ENCODE measurements at regions not wholly inside any gene's neighbourhood (a gene's known extent, or its start where the extent isn't known, plus 50 kb on each side); places are given as distances from the start of the nearest gene placed in this dataset.
"Not testable (repeated sequence)": the region's sequence is repeated elsewhere in the genome, so short reads cannot be mapped to it uniquely, and the experiment has no call there.

- Histone ChIP-seq H3K9me3 (ENCODE audit: control insufficient read depth, low read length) (no peaks in the 10 kb centered on the region), H3K27ac (ENCODE audit: insufficient read depth, low read depth, low read length, poor library complexity, severe bottlenecking) (no peak overlapping the region), H3K4me1 (ENCODE audit: control insufficient read depth, insufficient read depth, low read length) (no peaks in the 10 kb centered on the region), H3K36me3 (ENCODE audit: control insufficient read depth, insufficient read depth, low read length) (no peaks in the 10 kb centered on the region), H3K4me3 (ENCODE audit: insufficient read depth, low read depth, low read length) (no peak overlapping the region), H3K27me3 (ENCODE audit: control insufficient read depth, insufficient read depth, low read length, poor library complexity, severe bottlenecking) (no peaks in the 10 kb centered on the region)
These were observed 417.8 kb downstream of the ARL4A start for GRCh38 chr7:13105209-13105608.

- WGBS, 2 experiments = 90 to 95% methylated on average over 1 to 2 of the region's 2 CpGs
- Histone ChIP-seq H3K9me3 (ENCODE audit: control insufficient read depth, low read length) (no peaks in the 10 kb centered on the region), H3K27me3 (ENCODE audit: control insufficient read depth, insufficient read depth, low read length, poor library complexity, severe bottlenecking) (no peaks in the 10 kb centered on the region), H3K4me1 (ENCODE audit: control insufficient read depth, insufficient read depth, low read length) (no peaks in the 10 kb centered on the region), H3K4me3 (ENCODE audit: insufficient read depth, low read depth, low read length) (no peak overlapping the region), H3K36me3 (ENCODE audit: control insufficient read depth, insufficient read depth, low read length) (no peaks in the 10 kb centered on the region), H3K27ac (ENCODE audit: insufficient read depth, low read depth, low read length, poor library complexity, severe bottlenecking) (no peak overlapping the region)
These were observed 419.1 kb downstream of the ARL4A start for GRCh38 chr7:13106513-13106912.

DNA sequence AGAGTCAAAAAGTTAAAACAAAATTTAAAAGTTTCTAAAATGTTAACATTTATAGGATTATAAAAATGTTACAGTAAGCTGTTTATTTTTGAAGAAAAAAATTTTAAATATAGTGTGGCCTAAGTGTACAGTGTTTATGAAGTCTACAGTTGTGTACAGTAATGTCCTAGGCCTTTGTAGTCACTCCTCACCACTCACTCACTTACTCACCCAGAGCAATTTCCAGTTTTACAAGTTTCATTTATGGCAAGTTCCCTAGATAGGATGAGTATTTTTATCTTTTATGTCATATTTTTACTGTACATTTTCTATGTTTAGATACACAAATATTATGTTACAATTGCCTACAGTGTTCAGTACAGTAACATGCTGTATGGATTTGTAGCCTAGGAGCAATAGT is 419.9 kb downstream of the ARL4A start:
- Histone ChIP-seq H3K36me3 (ENCODE audit: control insufficient read depth, insufficient read depth, low read length) (no peaks in the 10 kb centered on the region), H3K9me3 (ENCODE audit: control insufficient read depth, low read length) (no peaks in the 10 kb centered on the region), H3K4me1 (ENCODE audit: control insufficient read depth, insufficient read depth, low read length) (no peaks in the 10 kb centered on the region)

DNA sequence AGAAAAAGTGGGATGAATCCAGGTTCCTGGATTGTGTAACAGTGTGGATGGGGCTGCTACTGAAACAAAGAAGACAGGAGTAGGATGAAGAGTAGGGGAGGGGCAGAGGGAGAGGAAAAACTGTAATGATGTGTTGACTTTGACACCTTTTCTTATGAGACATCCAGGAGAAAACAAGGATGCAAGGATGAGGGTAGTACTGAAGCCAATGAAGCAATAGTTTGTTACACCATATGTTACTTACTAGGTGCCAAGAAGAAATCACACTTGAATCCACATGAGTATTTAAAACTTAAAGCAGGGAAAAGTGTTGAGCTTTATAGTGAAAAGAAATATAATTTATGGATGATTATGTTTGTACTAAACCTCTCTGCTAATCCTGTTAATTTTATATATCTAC is 420.6 kb downstream of the ARL4A start:
- no peaks in the 10 kb centered on the region for H3K4me1 ChIP-seq (ENCODE audit: control insufficient read depth, insufficient read depth, low read length)
- H3K27ac ChIP-seq (ENCODE audit: insufficient read depth, low read depth, low read length, poor library complexity, severe bottlenecking) = no peak overlapping the region
- H3K4me3 ChIP-seq (ENCODE audit: insufficient read depth, low read depth, low read length) = no peak overlapping the region
- no peaks in the 10 kb centered on the region for H3K36me3 ChIP-seq (ENCODE audit: control insufficient read depth, insufficient read depth, low read length)
- no peaks in the 10 kb centered on the region for H3K27me3 ChIP-seq (ENCODE audit: control insufficient read depth, insufficient read depth, low read length, poor library complexity, severe bottlenecking)
- no peaks in the 10 kb centered on the region for H3K9me3 ChIP-seq (ENCODE audit: control insufficient read depth, low read length)

More for the DNA sequence above, 419.9 kb downstream of the ARL4A start:
- Histone ChIP-seq H3K27ac (ENCODE audit: insufficient read depth, low read depth, low read length, poor library complexity, severe bottlenecking) (no peak overlapping the region), H3K27me3 (ENCODE audit: control insufficient read depth, insufficient read depth, low read length, poor library complexity, severe bottlenecking) (no peaks in the 10 kb centered on the region), H3K4me3 (ENCODE audit: insufficient read depth, low read depth, low read length) (no peak overlapping the region)

DNA sequence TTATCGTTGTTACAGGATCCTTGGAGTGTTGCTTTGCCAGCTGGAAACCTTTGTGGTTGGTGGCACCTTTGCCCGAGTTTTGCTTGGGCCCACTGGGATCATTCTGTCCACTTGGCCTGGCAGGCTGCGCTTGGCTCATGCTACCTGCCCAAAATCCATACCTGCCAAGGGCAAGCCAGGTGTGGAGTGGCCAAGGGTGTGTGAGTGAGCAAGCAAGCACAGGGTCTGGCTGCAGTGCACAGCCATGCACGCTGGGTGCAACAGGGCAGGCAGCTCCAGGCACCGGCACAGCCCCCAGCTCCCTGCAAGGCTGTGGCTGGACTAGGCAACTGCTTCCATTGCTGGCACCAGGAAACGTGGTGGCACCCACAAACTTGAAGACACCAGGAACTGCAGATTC is 421.8 kb downstream of the ARL4A start:
- 96 to 97% methylated on average over 6 of the region's 6 CpGs for WGBS, 2 experiments
- Histone ChIP-seq H3K27ac (ENCODE audit: insufficient read depth, low read depth, low read length, poor library complexity, severe bottlenecking) (no peak overlapping the region), H3K36me3 (ENCODE audit: control insufficient read depth, insufficient read depth, low read length) (no peaks in the 10 kb centered on the region), H3K4me3 (ENCODE audit: insufficient read depth, low read depth, low read length) (no peak overlapping the region), H3K9me3 (ENCODE audit: control insufficient read depth, low read length) (no peaks in the 10 kb centered on the region), H3K27me3 (ENCODE audit: control insufficient read depth, insufficient read depth, low read length, poor library complexity, severe bottlenecking) (no peaks in the 10 kb centered on the region), H3K4me1 (ENCODE audit: control insufficient read depth, insufficient read depth, low read length) (no peaks in the 10 kb centered on the region)

DNA sequence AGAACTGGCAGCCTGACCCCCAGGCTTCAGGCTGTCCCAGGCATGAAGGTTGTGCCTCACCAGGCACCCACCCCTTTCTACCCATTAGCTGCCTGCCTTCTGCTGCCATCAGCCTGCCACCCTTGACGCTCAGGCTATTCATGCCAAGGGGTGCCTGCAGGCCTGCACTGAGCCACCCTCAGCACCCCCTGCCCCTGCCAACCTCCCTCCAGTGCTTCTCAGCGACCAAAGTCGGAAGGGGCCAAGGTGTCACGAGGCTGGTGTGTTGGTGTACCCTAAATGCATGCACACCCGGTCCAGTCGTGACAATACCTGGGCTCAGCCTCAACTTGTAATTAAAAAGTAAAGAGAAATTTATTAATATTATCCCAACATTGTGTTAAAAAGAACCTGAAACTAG is 422.7 kb downstream of the ARL4A start:
- H3K4me1 ChIP-seq (ENCODE audit: control insufficient read depth, insufficient read depth, low read length) = no peaks in the 10 kb centered on the region
- no peaks in the 10 kb centered on the region for H3K9me3 ChIP-seq (ENCODE audit: control insufficient read depth, low read length)
- no peaks in the 10 kb centered on the region for H3K27me3 ChIP-seq (ENCODE audit: control insufficient read depth, insufficient read depth, low read length, poor library complexity, severe bottlenecking)
- no peak overlapping the region for H3K4me3 ChIP-seq (ENCODE audit: insufficient read depth, low read depth, low read length)
- WGBS, 2 experiments = 95 to 99% methylated on average over 5 of the region's 6 CpGs
- no peaks in the 10 kb centered on the region for H3K36me3 ChIP-seq (ENCODE audit: control insufficient read depth, insufficient read depth, low read length)
- H3K27ac ChIP-seq (ENCODE audit: insufficient read depth, low read depth, low read length, poor library complexity, severe bottlenecking) = no peak overlapping the region

GRCh38 chr7:13111230-13111629 is 423.8 kb downstream of the ARL4A start:
- H3K27ac ChIP-seq (ENCODE audit: insufficient read depth, low read depth, low read length, poor library complexity, severe bottlenecking) = no peak overlapping the region
- no peaks in the 10 kb centered on the region for H3K36me3 ChIP-seq (ENCODE audit: control insufficient read depth, insufficient read depth, low read length)
- H3K27me3 ChIP-seq (ENCODE audit: control insufficient read depth, insufficient read depth, low read length, poor library complexity, severe bottlenecking) = no peaks in the 10 kb centered on the region
- H3K4me1 ChIP-seq (ENCODE audit: control insufficient read depth, insufficient read depth, low read length) = no peaks in the 10 kb centered on the region
- 65% methylated on average over 3 of the region's 3 CpGs for WGBS, 2 experiments
- H3K4me3 ChIP-seq (ENCODE audit: insufficient read depth, low read depth, low read length) = no peak overlapping the region
- H3K9me3 ChIP-seq (ENCODE audit: control insufficient read depth, low read length) = no peaks in the 10 kb centered on the region

DNA sequence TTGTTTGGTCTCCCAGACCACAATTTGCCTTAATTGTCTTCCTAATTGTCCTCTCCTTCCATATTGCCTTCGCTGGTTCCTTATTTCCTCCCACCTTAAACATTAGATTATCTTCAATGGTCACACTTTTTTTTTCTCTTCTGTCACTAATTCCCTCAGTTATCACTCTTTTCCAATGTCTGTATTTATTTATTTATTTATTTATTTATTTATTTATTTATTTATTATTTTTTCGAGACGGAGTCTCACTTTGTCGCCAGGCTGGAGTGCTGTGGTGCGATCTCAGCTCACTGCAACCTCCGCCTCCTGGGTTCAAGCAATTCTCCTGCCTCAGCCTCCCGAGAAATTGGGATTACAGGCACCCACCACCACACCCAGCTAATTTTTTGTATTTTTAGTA is 426.8 kb downstream of the ARL4A start:
- H3K4me1 ChIP-seq (ENCODE audit: control insufficient read depth, insufficient read depth, low read length); H3K9me3 ChIP-seq (ENCODE audit: control insufficient read depth, low read length); H3K27ac ChIP-seq (ENCODE audit: insufficient read depth, low read depth, low read length, poor library complexity, severe bottlenecking); H3K36me3 ChIP-seq (ENCODE audit: control insufficient read depth, insufficient read depth, low read length); H3K27me3 ChIP-seq (ENCODE audit: control insufficient read depth, insufficient read depth, low read length, poor library complexity, severe bottlenecking); H3K4me3 ChIP-seq (ENCODE audit: insufficient read depth, low read depth, low read length): not testable (repeated sequence)
- 89 to 90% methylated on average over 6 to 7 of the region's 7 CpGs for WGBS, 2 experiments

DNA sequence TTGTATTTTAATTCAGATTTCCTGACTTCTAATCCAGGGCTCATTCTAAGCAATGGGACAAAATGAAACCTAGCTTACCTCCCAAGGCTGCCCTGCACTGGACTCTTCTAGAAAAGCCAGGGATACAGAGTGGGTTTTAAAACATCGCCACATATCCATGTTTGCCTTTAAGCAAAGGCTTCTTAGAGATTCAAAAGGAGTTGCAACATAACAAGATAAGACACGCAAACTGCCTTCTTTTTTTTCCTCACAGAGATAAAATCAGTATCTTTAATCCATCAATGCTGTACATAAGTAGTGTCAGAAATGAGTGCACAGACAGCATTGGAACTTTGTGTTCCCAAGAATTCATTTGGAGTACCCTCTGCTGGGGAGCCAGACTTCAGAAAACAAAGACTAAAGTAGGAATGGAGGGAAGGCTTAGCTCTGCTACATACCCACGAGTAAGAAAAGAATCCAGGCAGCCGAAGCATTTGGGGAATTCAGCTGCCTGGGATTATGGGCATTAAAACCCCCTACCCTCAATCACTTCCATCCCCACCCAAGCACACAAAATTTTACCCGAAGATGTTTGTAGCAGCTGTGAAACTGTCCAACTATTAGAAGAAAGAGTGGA is 427.8 kb downstream of the ARL4A start:
- Histone ChIP-seq H3K36me3 (ENCODE audit: control insufficient read depth, insufficient read depth, low read length) (no peaks in the 10 kb centered on the region), H3K4me3 (ENCODE audit: insufficient read depth, low read depth, low read length) (no peak overlapping the region), H3K9me3 (ENCODE audit: control insufficient read depth, low read length) (no peaks in the 10 kb centered on the region), H3K27ac (ENCODE audit: insufficient read depth, low read depth, low read length, poor library complexity, severe bottlenecking) (no peak overlapping the region), H3K4me1 (ENCODE audit: control insufficient read depth, insufficient read depth, low read length) (no peaks in the 10 kb centered on the region), H3K27me3 (ENCODE audit: control insufficient read depth, insufficient read depth, low read length, poor library complexity, severe bottlenecking) (no peaks in the 10 kb centered on the region)
- 57 to 58% methylated on average over 4 of the region's 5 CpGs for WGBS, 2 experiments

DNA sequence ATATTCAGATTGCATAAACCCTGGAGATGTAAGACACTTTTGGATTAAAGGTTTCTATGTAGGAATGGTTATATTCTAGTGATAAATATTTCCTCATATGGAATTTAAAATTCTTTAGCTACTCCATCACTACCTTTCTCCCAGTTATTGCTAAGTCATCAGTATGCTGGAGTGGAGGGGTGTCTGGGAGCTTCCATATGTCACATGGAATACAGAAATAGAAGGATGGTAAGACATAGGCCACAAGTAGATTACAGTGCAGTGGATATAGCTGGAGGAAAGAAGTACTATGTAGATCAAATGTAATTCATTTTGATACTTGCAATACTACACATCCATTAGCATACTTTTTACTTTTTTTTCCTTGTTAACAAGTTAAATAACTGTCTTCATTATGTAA is 428.4 kb downstream of the ARL4A start:
- H3K4me1 ChIP-seq (ENCODE audit: control insufficient read depth, insufficient read depth, low read length) = no peaks in the 10 kb centered on the region
- no peak overlapping the region for H3K4me3 ChIP-seq (ENCODE audit: insufficient read depth, low read depth, low read length)
- no peaks in the 10 kb centered on the region for H3K27me3 ChIP-seq (ENCODE audit: control insufficient read depth, insufficient read depth, low read length, poor library complexity, severe bottlenecking)
- no peaks in the 10 kb centered on the region for H3K36me3 ChIP-seq (ENCODE audit: control insufficient read depth, insufficient read depth, low read length)
- no peak overlapping the region for H3K27ac ChIP-seq (ENCODE audit: insufficient read depth, low read depth, low read length, poor library complexity, severe bottlenecking)
- no peaks in the 10 kb centered on the region for H3K9me3 ChIP-seq (ENCODE audit: control insufficient read depth, low read length)

GRCh38 chr7:13117103-13117502 is 429.7 kb downstream of the ARL4A start:
- no peak overlapping the region for H3K27ac ChIP-seq (ENCODE audit: insufficient read depth, low read depth, low read length, poor library complexity, severe bottlenecking)
- no peak overlapping the region for H3K4me3 ChIP-seq (ENCODE audit: insufficient read depth, low read depth, low read length)
- H3K36me3 ChIP-seq (ENCODE audit: control insufficient read depth, insufficient read depth, low read length) = no peaks in the 10 kb centered on the region
- H3K27me3 ChIP-seq (ENCODE audit: control insufficient read depth, insufficient read depth, low read length, poor library complexity, severe bottlenecking) = no peaks in the 10 kb centered on the region
- WGBS, 2 experiments = 70% methylated on average over 1 of the region's 2 CpGs; no CpG with 5 or more reads in 1 of the 2 experiments
- no peaks in the 10 kb centered on the region for H3K9me3 ChIP-seq (ENCODE audit: control insufficient read depth, low read length)
- H3K4me1 ChIP-seq (ENCODE audit: control insufficient read depth, insufficient read depth, low read length) = no peaks in the 10 kb centered on the region
